Keratinocyte (primary cell): ENCODE measurements at regions not wholly inside any gene's neighbourhood (a gene's known extent, or its start where the extent isn't known, plus 50 kb on each side); places are given as distances from the start of the nearest gene placed in this dataset.

Experiments
- CTCF ChIP-seq, 3 experiments: IDR thresholded peaks in 1 of 3; conservative IDR thresholded peaks in 1 of 3; optimal IDR thresholded peaks in 1 of 3; 2 replicates in 2 of 3; 3 replicates in 1 of 3; pipeline versions ENCODE3 to v1.5.1; 2011; ENCODE audit warnings: low read length in 3 of 3, mild to moderate bottlenecking in 3 of 3, moderate library complexity in 2 of 3, control low read depth in 1 of 3, inconsistent platforms in 1 of 3; ENCODE audit not compliant: insufficient read depth in 2 of 3; ENCODE audit errors: extremely low read depth in 1 of 3
- EZH2 ChIP-seq: IDR thresholded peaks from one replicate; pipeline ENCODE4 v1.6.1; 2012; ENCODE audit warnings: inconsistent platforms, mild to moderate bottlenecking, low read length, moderate library complexity

DNA sequence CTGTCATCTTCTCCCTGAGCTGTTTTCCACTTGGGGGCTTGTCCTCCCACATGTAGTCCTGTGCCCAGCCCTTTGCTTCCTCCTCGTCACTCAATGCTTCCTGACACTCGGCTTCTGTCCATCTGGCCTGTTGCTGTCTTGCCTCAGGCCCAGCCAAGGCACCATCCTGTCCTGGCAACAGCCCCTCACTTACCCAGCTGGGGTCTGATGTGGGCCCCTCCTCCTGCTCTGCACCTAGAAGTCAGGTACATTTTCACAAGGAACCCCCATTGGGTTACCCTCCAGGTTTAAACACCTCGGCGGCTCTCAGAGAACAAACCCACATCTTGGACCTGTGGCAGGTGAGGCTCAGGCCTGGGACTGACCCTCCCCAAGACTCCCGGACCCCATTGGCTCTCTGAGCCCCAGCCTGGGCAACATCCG lies 784.8 kb downstream of the TBC1D22A start:
- no peak for TF ChIP-seq CTCF (optimal IDR thresholded peaks at IDR 0.05 in 1 of 3, IDR thresholded peaks at IDR 0.05 in 1 of 3, conservative IDR thresholded peaks at IDR 0.05 in 1 of 3; ENCODE audit: extremely low read depth in 1 of 3, insufficient read depth in 2 of 3, low read length in 3 of 3)
- no peak for TF ChIP-seq EZH2
